ENCODE measurements at regions not wholly inside any gene's neighbourhood (a gene's known extent, or its start where the extent isn't known, plus 50 kb on each side); places are given as distances from the start of the nearest gene placed in this dataset.

- H3K9me3 ChIP-seq (ENCODE audit: control insufficient read depth, insufficient read depth, low read length), result no peaks in the 10 kb centered on the region
- H3K27ac ChIP-seq (ENCODE audit: low read depth, low read length), result no peak overlapping the region
- no peak for DNase-seq (ENCODE audit: low read depth, low spot score)
- peaks cover 9% of the 10 kb centered on the region for H3K27me3 ChIP-seq (ENCODE audit: control insufficient read depth, insufficient read depth, low read length)
- TF ChIP-seq CTCF (IDR thresholded peaks at IDR 0.05; ENCODE audit: low read depth, low read length), result no peak
- POLR2A ChIA-PET, result no interaction called here
- CTCF ChIA-PET, result no interaction called here
- no peak overlapping the region for H3K4me3 ChIP-seq (ENCODE audit: low read depth, low read length)
Measured at GRCh38 chr11:45050111-45050510, 96.3 kb upstream of the PRDM11 start.

- no peaks in the 10 kb centered on the region for H3K9me3 ChIP-seq (ENCODE audit: control insufficient read depth, insufficient read depth, low read length)
- no peak for DNase-seq (ENCODE audit: low read depth, low spot score)
- ChIA-PET POLR2A (no interaction called here), CTCF (interaction anchor here (0.6 kb wide), 1 partner anchor 157 kb away, joined by 3 read pairs; no protein-coding TSS in a partner anchor)
- no peak overlapping the region for H3K4me3 ChIP-seq (ENCODE audit: low read depth, low read length)
- no peak for TF ChIP-seq CTCF (IDR thresholded peaks at IDR 0.05; ENCODE audit: low read depth, low read length)
- H3K27ac ChIP-seq (ENCODE audit: low read depth, low read length), result no peak overlapping the region
- H3K27me3 ChIP-seq (ENCODE audit: control insufficient read depth, insufficient read depth, low read length), result peaks cover 11% of the 10 kb centered on the region
Measured at GRCh38 chr11:45051621-45052020, 94.8 kb upstream of the PRDM11 start.

GRCh38 chr11:45052361-45052760 is 94.1 kb upstream of the PRDM11 start:
- DNase-seq (ENCODE audit: low read depth, low spot score), result no peak
- TF ChIP-seq CTCF (IDR thresholded peaks at IDR 0.05; ENCODE audit: low read depth, low read length), result no peak
- H3K4me3 ChIP-seq (ENCODE audit: low read depth, low read length), result no peak overlapping the region
- H3K9me3 ChIP-seq (ENCODE audit: control insufficient read depth, insufficient read depth, low read length), result no peaks in the 10 kb centered on the region
- no peak overlapping the region for H3K27ac ChIP-seq (ENCODE audit: low read depth, low read length)
- H3K27me3 ChIP-seq (ENCODE audit: control insufficient read depth, insufficient read depth, low read length), result peaks cover 12% of the 10 kb centered on the region
- POLR2A ChIA-PET, result no interaction called here
- CTCF ChIA-PET, result no interaction called here

GRCh38 chr11:45053736-45054446 is 92.5 kb upstream of the PRDM11 start:
- no peak for TF ChIP-seq CTCF (IDR thresholded peaks at IDR 0.05; ENCODE audit: low read depth, low read length)
- Histone ChIP-seq H3K9me3 (ENCODE audit: control insufficient read depth, insufficient read depth, low read length) (no peaks in the 10 kb centered on the region), H3K4me3 (ENCODE audit: low read depth, low read length) (no peak overlapping the region), H3K27me3 (ENCODE audit: control insufficient read depth, insufficient read depth, low read length) (peaks cover 12% of the 10 kb centered on the region), H3K27ac (ENCODE audit: low read depth, low read length) (no peak overlapping the region)
- ChIA-PET CTCF (no interaction called here), POLR2A (no interaction called here)
- no peak for DNase-seq (ENCODE audit: low read depth, low spot score)

GRCh38 chr11:45054956-45055355 is 91.5 kb upstream of the PRDM11 start:
- Histone ChIP-seq H3K27ac (ENCODE audit: low read depth, low read length) (no peak overlapping the region), H3K4me3 (ENCODE audit: low read depth, low read length) (no peak overlapping the region), H3K9me3 (ENCODE audit: control insufficient read depth, insufficient read depth, low read length) (no peaks in the 10 kb centered on the region), H3K27me3 (ENCODE audit: control insufficient read depth, insufficient read depth, low read length) (peaks cover 14% of the 10 kb centered on the region)
- no peak for TF ChIP-seq CTCF (IDR thresholded peaks at IDR 0.05; ENCODE audit: low read depth, low read length)
- no peak for DNase-seq (ENCODE audit: low read depth, low spot score)
- POLR2A ChIA-PET, result no interaction called here
- CTCF ChIA-PET, result interaction anchor here (0.9 kb wide), 1 partner anchor 48 kb away, joined by 3 read pairs; no protein-coding TSS in a partner anchor

Measured in AG04450 (cell line).